Panc1 (cell line): ENCODE measurements at regions not wholly inside any gene's neighbourhood (a gene's known extent, or its start where the extent isn't known, plus 50 kb on each side); places are given as distances from the start of the nearest gene placed in this dataset.

Experiments
- POLR2AphosphoS5 ChIP-seq: IDR thresholded peaks from 2 replicates; pipeline ENCODE4 v1.6.1; 2012; ENCODE audit warnings: mild to moderate bottlenecking, low read depth, low read length, moderate library complexity
- SIN3A ChIP-seq: IDR thresholded peaks from 2 replicates; pipeline ENCODE4 v1.6.1; 2012; ENCODE audit warnings: low read depth, mild to moderate bottlenecking, low read length, moderate library complexity, borderline replicate concordance; ENCODE audit not compliant: insufficient read depth
- TCF7L2 ChIP-seq: IDR thresholded peaks from 2 replicates; pipeline ENCODE4 v1.6.1; 2011; ENCODE audit warnings: mild to moderate bottlenecking, low read depth, low read length, inconsistent platforms
- TF ChIP-seq, protein P1 (sequence below): fragments of 450-650 bp; IDR thresholded peaks from 2 replicates; pipeline ENCODE4 v1.5.1; 2017; ENCODE audit warnings: mild to moderate bottlenecking
- TF ChIP-seq, protein P2 (sequence below), 2 experiments: IDR thresholded peaks; 2 replicates each; pipeline ENCODE4 v1.6.1; 2011 to 2012; ENCODE audit warnings: low read depth in 2 of 2, control low read depth in 1 of 2, low read length in 1 of 2, mild to moderate bottlenecking in 1 of 2, moderate library complexity in 1 of 2; ENCODE audit not compliant: insufficient read depth in 1 of 2

DNA sequence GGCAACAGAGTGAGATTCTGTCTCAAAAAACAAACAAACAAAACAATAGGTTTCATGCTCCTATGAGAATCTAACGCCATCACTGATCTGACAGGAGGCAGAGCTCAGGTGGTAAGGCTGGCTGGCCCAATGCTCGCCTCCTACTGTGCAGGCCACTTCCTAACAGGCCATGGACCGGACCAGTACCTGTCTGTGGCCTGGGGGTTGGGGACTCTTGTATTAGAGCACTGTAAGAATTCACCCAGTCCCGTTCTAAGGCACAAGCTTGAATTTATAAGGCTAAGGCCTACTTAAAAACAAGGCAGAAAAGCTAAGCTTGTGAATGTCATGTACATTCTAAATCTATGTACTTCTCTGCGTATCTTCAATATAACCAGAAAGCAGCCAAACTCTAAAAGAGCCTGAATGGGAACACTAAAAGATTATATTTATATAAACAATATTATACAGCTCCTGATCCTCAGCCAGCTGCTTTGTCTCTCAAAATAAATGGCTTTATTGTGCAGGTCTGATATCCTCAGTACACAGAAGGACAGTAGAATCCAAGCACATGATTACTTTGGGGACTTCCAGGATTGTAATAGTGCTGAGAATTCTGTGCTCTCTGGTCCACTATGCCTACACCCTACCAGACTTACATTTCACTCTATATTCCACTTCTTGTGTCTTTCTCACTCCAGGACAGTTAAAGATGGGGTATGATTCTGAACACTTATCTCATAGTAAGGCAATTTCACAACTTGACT is 64.5 kb upstream of the DST start:
- TF ChIP-seq, protein P1, sequence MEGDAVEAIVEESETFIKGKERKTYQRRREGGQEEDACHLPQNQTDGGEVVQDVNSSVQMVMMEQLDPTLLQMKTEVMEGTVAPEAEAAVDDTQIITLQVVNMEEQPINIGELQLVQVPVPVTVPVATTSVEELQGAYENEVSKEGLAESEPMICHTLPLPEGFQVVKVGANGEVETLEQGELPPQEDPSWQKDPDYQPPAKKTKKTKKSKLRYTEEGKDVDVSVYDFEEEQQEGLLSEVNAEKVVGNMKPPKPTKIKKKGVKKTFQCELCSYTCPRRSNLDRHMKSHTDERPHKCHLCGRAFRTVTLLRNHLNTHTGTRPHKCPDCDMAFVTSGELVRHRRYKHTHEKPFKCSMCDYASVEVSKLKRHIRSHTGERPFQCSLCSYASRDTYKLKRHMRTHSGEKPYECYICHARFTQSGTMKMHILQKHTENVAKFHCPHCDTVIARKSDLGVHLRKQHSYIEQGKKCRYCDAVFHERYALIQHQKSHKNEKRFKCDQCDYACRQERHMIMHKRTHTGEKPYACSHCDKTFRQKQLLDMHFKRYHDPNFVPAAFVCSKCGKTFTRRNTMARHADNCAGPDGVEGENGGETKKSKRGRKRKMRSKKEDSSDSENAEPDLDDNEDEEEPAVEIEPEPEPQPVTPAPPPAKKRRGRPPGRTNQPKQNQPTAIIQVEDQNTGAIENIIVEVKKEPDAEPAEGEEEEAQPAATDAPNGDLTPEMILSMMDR, result no peak
- TF ChIP-seq POLR2AphosphoS5 (no peak), TCF7L2 (no peak), SIN3A (no peak)
- TF ChIP-seq, protein P2, sequence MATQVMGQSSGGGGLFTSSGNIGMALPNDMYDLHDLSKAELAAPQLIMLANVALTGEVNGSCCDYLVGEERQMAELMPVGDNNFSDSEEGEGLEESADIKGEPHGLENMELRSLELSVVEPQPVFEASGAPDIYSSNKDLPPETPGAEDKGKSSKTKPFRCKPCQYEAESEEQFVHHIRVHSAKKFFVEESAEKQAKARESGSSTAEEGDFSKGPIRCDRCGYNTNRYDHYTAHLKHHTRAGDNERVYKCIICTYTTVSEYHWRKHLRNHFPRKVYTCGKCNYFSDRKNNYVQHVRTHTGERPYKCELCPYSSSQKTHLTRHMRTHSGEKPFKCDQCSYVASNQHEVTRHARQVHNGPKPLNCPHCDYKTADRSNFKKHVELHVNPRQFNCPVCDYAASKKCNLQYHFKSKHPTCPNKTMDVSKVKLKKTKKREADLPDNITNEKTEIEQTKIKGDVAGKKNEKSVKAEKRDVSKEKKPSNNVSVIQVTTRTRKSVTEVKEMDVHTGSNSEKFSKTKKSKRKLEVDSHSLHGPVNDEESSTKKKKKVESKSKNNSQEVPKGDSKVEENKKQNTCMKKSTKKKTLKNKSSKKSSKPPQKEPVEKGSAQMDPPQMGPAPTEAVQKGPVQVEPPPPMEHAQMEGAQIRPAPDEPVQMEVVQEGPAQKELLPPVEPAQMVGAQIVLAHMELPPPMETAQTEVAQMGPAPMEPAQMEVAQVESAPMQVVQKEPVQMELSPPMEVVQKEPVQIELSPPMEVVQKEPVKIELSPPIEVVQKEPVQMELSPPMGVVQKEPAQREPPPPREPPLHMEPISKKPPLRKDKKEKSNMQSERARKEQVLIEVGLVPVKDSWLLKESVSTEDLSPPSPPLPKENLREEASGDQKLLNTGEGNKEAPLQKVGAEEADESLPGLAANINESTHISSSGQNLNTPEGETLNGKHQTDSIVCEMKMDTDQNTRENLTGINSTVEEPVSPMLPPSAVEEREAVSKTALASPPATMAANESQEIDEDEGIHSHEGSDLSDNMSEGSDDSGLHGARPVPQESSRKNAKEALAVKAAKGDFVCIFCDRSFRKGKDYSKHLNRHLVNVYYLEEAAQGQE (IDR thresholded peaks at IDR 0.05; ENCODE audit: insufficient read depth in 1 of 2, low read depth in 2 of 2, low read length in 1 of 2), result no peak
